Cardiac septum (tissue), 1 donor: ENCODE measurements at regions not wholly inside any gene's neighbourhood (a gene's known extent, or its start where the extent isn't known, plus 50 kb on each side); places are given as distances from the start of the nearest gene placed in this dataset.
"Not testable (repeated sequence)": the region's sequence is repeated elsewhere in the genome, so short reads cannot be mapped to it uniquely, and the experiment has no call there.

ENCODE experiments used
- DNase-seq: peaks from one replicate; pipeline ENCODE4 v3.0.0-alpha.2; 2020; ENCODE audit warnings: low spot score
- intact Hi-C: fragments of 100-400 bp; cut with DNase I; formaldehyde crosslinking; loops from one replicate; pipeline ENCODE4 v1.14.0; 2022
- donor health status: DM: no; HTN: no; CAD: no.

- intact Hi-C loops, result no loop called here
Measured at GRCh38 chr4:148539387-148539786, 97.2 kb upstream of the NR3C2 start.

GRCh38 chr4:148533851-148534250 is 91.6 kb upstream of the NR3C2 start:
- DNase-seq, intact Hi-C loops: not testable (repeated sequence)

More at GRCh38 chr4:148539387-148539786, 97.2 kb upstream of the NR3C2 start:
- DNase-seq, result no peak

DNA sequence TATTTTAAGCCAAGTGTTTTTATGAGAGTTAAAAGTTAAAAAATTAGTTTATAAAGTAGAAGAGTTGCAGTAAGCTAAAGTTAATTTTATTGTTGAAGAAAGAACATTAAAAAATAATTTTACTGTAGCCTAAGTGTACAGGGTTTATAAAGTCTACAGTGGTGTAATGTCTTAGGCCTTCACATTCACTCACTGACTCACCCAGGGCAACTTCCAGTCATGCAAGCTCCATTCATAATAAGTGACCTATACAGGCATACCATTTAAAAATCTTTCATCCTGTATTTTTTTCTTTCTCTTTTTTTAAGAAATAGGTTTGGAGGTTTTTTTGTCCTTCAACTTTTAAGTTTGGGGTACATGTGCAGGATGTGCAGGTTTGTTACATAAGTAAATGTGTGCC is 87.9 kb upstream of the NR3C2 start:
- no peak for DNase-seq
- intact Hi-C loops, result no loop called here

- intact Hi-C loops, result no loop called here
- DNase-seq, result no peak
Measured at GRCh38 chr4:148527571-148527970, 85.4 kb upstream of the NR3C2 start.

DNA sequence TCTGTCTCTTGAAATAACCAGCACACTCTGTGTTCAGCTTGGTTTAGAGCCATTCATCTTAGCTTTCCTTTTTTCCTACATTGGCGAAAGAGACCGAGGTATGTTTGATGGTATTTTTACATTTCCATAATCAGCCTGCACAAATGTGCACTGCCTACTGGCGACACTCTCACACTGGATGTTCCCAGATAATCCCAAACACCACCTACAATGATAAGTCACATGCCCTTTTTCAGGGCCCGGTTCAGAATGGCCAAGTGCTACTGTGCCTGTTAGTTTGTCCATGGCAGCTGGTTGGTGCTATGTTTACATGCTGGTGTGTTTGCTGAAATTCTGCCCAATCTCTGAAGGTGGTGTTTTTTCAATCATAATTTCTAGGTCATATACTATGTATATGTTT is 80.8 kb upstream of the NR3C2 start:
- intact Hi-C loops, result no loop called here

DNA sequence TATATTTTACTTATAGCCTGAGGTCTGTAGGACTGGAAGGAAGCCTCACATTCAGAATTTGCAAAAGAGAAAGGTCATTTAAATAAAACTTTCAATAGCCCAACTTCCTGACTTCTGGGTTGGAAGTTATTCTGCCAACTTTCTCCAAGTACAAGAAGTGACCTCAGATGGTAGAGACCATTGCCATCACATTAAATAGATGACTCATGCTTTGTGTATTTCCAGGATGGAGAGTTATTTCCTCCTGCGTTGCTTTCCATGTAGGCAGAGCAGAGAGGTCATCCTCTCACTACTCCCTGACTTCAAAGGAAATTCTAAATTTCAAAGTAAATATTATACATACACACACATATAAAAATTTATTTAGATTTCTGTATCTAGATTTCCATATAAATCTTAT is 73.0 kb upstream of the NR3C2 start:
- intact Hi-C loops, result no loop called here

More for the DNA sequence above, 80.8 kb upstream of the NR3C2 start:
- no peak for DNase-seq

DNA sequence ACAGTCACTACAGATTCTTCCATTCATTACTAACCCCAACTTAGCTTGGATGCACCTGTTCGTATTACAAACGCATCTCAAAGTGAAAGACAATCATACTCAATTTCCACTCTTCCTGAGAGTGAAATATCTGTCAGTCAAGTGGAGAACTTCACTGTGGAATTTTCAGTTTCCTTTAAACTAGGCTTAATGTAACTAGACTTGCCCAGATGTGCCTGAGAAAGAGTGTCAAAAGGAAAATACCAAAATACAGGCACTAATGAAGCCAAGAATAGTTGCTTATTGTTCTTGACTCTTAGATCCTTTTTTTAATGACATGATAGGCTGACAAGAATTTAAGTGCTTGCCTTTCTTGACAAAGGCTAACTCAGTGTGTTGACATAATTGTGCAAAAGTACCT is 72.4 kb upstream of the NR3C2 start:
- intact Hi-C loops, result no loop called here
- DNase-seq, result no peak

More for the DNA sequence above, 73.0 kb upstream of the NR3C2 start:
- no peak for DNase-seq

- no peak for DNase-seq
- intact Hi-C loops, result no loop called here
Measured at GRCh38 chr4:148514041-148514440, 71.8 kb upstream of the NR3C2 start.

DNA sequence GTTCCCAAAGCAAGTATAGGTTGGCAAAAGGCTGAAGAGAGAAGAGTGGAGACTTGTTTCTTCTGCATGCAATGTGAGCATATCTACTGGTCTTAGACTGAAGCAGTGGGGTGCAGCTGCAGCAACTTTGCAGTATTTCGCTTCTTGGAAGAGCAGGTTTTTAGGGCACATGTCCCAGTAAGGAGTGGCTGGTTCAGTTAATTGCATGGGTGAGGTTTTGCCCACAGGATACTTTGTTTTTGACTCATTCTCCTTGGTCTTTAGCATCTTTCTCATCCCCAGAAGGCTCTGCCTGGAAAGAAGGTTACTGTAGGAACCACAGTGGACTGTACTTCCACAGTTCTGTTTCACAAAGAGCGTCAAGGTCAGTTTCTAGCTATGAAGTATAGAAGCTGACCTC is 68.0 kb upstream of the NR3C2 start:
- DNase-seq, result no peak
- intact Hi-C loops, result no loop called here

DNA sequence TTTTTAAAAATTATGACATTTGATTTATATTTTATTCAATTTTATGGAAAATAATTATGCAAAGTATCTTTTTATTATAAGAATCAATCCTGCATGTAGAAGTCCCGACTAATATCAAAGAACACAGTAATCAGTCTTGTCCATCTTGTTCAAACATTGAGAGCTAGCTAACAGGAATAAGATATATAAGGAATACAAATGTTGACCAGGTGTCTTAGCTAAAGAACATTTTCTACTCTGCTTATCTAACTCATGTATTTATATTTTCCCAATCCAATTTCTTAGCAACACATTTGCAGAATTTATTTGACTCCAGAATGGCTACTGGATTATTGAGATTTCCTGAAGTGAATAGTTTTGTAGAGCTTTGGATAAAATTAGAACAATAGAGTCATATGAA is 61.5 kb upstream of the NR3C2 start:
- intact Hi-C loops, result no loop called here
- DNase-seq, result no peak

GRCh38 chr4:148497258-148497657 is 55.0 kb upstream of the NR3C2 start:
- DNase-seq, result no peak
- intact Hi-C loops, result no loop called here

DNA sequence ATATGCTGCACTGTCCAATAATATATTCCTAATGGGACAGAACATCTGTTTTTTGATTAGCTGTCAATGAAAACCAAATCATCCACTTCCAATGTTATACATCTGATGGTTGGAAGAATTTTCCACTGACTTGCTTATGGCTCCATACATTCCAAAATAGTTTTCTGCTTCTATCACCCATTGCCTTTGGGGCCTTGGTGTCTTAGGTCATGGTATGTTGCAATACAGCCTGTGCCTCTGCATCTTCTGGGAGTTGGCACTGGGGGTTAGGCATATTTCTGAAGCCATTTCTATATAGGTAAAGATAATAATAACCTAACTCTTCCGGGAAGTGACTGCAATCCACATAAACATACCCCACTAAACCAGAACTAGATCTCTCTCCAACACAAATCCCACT is 53.2 kb upstream of the NR3C2 start:
- intact Hi-C loops, result no loop called here
- DNase-seq, result no peak
